ENCODE measurements at regions not wholly inside any gene's neighbourhood (a gene's known extent, or its start where the extent isn't known, plus 50 kb on each side); places are given as distances from the start of the nearest gene placed in this dataset.

DNA sequence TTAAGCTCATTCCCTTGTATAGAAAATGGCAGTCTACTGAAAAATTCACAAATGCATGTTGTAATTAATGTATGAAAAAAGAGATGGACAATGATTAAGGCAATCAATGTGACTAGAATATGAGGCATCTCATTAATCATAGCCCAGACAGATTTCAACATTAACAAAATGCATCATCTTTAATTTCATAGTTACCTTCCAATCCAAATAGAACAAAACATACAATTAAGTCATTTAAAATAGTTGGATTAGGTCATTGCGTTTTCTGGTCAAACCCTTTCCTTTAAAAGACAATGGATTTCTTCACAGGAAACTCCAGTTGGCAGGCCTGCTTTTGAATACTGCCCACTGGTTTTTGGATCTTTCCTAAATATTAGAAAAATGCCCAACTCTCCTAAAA is 203.9 kb downstream of the HAO1 start:
- TF ChIP-seq SP1 (IDR thresholded peaks at IDR 0.05) (no peak), BHLHE40 (IDR thresholded peaks at IDR 0.05; ENCODE audit: borderline replicate concordance) (no peak), ARNT (IDR thresholded peaks at IDR 0.05) (no peak), FOXM1 (IDR thresholded peaks at IDR 0.05; ENCODE audit: borderline replicate concordance) (no peak)
